MV-4-11 (cell line): ENCODE measurements at regions not wholly inside any gene's neighbourhood (a gene's known extent, or its start where the extent isn't known, plus 50 kb on each side); places are given as distances from the start of the nearest gene placed in this dataset.

Source experiments
- DNase-seq: peaks from one replicate; lab custom pipeline; 2025; lab: John Stamatoyannopoulos, UW

DNA sequence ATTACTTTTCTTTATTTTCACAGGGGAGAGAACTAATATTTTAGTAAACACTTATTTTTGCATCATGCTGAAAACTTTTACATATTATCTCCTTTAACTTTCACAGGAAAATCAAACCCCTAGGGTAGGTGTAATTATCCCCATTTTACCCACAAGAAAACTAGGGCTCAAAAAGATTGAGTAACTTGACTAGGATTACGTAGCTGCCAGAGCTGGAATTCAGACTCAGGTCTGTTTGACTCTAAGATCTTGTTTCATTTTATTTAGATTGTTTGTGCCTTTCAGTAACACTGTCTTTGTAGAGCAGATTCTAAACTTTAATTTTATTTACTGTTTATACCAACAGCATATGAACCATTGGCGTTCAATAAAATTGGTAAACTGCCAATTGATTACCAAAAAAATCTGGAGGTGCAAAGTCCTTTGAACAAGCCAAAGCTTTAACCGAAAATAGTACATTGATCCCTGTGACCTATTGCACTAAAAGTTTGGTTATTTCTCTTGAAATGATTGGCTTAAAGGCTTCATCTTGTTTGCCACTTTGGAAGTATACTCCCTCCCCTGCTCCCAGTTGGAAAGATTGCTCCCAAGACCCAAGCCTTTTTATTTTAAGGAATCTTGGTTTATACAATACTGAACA is 71.0 kb upstream of the WDR26 start:
- DNase-seq: no peak

DNA sequence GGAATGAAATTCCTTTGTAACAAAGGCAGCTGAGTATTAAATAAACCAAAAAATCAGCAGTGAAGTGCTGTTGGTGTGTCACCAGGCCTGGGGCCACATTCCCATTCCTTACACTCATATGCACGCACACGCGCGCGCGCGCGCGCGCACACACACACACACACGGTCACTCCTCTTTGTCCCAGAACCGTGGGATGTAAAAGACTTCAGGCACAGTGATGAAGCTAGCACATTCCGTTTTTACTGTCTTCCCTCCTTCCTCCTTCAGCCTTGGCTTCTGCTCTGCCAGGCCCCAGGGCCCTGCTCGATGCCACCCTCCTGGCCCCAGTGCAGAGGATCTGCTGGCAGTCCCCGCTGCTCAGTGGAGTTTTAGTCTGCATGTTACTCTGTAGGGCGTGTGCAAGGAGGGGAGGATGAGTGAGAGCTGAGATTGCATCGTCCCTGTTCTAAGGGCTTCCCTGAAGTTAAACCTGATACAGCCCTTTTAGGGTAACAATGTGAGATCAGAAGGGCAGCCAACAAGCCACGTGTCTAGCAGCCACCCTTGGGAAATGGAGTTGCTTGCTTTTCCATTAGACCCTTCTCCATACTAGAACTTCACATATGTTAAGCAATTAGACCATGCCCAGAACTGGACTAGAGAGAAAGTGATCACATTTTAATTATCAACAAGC is 71.7 kb upstream of the WDR26 start:
- DNase-seq: no peak

DNA sequence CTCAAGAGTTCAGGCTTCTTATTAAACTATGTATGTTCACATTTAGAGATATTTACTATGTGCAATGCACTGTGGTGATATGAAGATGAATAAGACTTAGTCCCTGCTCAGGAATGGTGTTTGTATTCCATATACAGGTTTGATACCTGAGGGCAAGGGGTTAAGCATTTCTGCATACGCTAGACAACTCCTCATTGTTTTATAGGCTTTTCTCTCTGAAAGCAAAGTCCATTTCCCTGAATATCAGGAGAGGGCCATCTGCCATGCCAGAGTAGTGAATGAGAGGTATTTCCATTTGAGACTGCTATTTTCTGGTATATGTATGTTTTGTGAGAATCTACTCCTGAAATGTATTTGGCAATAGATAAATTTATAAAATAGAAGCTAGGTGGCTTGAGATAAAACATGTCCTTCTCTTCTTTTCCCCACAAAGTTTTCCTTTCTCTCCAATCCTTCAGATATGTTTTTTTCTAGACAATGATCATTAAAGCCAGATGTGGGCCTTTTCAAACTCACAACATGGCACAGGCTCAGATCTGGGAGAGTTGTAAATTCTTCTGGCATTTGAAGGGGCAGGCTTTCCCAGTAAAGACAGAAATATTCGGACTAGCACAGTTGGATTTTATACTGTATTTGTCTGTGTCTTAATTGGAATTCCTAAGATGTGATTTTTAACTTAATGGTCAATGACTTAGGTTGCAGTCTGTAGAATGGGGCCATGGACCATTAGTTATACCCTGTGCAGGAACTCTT is 73.3 kb upstream of the WDR26 start:
- DNase-seq: no peak

DNA sequence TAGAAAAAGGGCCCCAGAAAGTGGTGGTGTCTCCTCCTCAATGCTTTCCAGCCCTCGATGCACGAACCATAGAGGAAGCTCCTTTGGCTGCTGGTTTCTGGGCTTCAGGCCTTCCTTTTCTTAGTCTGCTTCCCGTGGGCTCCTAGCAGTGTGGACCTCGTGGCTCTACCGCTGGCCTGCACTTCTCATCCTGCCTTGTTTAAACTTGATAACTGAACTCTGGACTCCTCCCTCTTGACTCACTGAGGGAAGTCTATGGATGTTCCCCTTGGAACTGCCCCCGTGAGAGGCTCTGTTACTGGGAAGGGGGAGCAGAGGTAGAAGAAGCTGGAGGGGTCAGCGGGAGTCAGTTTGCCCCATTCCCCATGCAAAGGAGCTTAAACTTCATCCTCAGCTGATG is 75.3 kb upstream of the WDR26 start:
- DNase-seq: peak; percentile 45

DNA sequence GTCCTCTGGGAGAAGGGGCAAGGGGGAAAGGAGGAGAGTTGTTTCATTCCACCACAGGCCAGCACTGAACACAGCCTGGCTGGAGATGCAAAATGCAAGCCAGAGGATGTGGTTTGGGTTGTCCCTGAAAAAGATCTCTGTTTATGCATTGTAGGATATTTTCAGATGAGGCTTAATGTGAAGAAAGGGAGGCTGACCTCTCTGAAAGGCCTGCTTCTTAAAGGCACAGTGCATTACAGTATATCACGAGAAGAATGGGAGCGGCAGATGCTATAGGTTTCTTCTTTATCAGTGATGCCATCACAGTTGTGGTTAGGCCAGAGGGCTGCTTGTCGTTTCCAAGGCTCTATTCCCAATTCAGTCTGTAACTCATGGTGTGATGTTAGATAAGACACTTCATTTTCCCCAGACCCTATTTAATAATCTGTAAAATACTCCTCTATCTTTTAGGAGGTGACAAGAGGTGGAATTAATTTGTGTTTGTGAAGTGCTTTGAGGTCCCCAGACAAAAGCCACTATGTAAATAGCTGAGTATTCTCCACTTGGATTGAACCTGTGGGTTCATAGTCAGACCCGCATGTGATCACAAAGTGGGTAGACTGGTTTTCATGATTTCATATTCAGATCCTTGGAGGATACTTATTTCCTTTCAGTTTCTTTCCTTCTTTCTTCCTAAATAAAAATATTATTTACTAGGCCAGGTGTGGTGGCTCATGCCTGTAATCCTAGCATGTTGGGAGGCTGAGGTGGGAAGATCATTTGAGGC is 76.5 kb upstream of the WDR26 start:
- DNase-seq: peak; percentile 65

DNA sequence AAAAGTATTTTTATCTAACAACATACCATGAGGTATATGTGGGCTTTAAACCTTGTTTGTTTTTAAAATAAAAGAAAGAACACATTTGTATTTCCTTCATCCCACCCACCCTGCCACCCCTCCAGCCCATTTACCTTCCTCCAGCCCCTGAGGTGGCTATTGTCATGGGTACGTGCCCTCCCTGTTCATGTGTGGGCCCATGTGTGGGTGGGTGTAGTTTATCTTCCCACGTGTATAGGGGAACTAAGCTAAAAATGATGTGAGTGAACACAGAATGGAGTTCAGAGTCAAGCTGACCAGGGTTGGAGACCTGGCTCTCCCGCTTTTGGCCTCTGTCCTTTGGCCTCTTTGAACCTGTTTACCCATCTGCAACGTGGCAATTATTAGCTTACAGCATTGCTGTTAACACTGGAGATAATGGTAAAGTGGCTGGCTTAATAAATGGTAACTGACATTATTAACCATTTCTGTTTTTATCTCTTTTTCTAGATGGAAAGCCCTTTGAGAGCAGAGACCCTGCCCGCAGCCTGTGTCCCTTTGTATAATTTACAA is 78.1 kb upstream of the WDR26 start:
- no peak for DNase-seq

DNA sequence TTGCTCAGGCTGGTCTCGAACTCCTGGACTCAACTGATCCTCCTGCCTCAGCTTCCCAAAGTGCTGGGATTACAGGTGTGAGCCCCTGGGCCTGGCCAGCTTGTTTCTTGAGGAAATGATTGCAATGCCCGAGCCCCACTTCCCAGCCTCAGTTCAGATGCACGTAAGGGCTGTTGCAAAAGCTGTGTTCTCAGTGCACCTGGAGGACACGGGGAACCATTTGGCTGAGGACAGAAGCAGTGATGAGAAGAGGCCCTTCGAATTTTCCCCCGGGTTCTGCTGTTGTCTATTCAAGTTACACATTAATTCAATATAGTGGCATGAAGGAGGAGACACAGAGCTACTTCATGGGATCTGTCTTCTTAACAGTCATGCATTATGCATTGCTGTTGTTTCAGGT is 78.8 kb upstream of the WDR26 start:
- no peak for DNase-seq

DNA sequence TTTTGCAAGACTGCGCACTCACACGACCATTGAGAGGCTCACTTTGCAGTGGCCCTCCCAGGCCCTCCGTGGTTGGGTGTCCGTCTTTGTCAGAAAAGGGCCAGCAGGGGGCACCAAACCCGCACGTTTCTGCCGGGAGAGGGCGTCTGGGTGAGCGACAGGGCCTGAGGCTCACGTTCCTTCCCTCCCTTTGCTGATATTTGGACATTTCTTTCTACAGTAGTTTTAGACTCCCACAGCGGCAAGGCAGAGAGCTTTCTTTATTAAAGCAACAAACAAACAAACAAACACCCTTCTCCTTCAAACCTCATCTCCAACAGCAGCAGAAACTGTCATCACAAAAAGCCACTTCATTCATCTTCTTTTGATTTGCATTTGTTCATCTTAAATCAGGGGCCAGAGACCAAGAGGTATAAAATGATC is 79.2 kb upstream of the WDR26 start:
- peak; percentile 71 for DNase-seq

DNA sequence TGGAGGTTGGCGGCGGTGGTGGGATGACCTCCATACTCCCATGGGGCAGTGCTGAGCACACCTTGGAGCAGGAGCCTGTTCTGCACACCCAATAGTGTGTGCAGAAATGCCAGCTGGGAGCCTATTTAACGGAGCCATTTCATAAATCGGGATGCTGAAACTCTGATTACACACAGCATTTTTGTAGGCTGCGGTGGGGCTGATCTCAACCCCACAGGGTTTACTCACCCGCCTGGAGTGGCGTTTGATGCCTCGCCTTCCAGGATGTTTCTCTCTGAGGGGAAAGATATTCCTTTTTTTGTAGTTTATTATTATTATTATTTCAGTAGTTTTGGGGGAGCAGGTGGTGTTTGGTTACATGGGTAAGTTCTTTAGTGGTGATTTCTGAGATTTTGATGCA is 82.6 kb upstream of the WDR26 start:
- DNase-seq: no peak

DNA sequence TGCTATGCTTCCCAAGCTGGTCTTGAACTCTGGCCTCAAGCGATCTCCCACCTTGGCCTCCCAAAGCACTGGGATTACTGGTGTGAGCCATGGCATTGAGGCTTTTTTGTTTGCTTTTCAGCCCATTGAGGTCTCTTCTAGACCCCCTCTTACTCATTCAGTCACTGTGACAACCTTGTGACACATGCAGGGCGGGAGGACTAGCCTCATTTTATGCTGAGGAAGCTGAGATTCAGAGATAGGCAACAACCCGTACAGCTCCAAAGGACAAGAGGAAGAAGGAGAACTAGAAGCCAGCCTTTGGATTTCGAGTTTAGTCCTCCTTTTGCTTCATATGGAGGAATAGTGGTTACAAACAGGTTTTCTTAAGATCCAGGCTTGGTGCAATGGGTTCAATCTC is 83.9 kb upstream of the WDR26 start:
- DNase-seq: no peak

DNA sequence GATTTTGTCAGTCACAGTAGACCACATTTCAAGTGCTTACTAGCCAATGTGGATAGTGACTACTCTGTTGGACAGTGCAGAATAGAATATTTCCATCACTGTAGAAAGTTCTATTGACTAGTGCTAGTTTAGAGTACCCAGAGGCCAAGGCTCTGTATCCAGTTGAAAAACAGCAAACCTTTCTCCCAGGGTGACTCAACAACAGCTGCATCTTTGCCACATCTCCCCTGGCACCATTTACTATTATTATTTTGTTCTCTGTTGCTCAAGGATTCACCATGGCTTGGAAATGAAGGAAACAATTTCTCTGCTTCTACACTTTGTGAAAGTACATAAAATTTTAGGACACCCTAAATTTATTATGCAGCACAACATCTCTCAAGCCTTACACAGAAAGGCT is 85.3 kb upstream of the WDR26 start:
- no peak for DNase-seq

DNA sequence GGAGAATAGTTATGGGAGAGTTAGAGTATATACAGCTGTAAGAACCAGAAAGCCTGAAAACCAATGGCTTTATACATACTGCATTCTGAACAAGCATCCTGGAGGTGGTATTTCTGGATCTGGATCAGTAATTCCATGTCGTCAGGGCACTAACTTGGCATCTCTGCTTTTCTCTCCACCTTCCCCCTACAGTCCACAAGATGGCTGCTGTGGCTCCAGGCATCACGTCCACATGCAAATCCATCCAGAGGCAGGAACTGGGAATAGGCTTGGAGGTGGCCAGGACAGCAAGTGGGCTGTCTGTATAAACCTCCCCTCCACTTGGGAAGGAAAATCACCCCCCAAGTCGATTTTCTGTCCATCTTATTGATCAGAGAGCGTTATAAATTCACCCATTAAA is 86.2 kb upstream of the WDR26 start:
- no peak for DNase-seq

DNA sequence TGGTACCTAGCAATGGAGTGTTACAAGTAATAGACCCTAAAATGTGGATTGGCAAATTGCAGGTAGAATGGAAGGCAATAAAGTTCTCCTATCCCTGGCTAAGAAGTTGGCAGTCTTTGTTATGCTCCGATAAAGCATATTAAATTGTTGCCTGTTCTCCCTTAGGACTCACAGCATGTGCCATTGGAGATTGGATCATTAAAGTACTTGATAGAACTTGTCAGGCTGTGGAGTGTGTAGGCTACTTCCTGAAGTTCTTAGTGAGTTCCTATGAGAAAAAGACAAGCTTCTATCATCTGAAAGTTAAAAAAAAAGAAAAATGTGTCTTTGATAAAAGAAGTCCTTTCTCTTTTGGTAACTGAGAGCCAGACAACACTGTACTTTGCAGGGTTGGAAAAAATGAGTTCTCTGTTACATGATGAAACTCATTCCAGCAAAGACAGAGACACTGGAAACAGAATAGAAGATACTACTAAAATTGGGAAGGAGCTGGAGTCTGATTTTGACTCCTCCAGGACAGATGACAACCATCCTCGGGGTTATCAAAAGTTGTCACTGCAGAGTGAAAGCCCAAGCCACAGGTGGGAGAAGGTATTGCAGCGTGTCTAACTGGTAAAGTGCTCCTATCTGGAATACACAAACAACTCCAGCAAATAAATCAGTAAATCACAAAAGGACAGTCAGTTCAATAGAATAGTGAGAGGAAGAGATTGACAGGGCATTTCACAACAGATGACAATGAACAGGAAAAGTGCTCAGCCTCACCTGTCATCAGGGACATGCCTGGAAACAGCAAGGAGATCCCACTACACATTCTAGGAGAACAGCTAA is 87.5 kb upstream of the WDR26 start:
- no peak for DNase-seq

DNA sequence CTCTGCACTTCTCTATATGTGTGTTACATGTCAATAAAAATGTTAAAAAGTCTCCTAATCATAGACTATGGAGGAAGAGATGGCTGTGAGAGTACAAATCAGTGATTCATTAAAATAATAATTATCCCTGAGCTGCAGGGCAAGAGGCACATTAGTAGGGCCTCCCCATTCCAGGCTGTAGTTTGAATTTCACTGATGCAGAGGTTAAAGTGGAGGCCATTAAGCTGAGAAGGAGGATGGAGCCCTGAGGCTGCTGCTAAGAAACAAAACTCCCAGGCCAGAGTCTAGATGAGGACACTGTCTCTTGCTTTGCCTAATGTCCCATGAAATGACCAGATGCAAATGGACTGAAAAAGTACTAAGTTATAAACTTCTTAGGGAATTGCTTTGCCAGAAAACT is 89.1 kb upstream of the WDR26 start:
- no peak for DNase-seq

DNA sequence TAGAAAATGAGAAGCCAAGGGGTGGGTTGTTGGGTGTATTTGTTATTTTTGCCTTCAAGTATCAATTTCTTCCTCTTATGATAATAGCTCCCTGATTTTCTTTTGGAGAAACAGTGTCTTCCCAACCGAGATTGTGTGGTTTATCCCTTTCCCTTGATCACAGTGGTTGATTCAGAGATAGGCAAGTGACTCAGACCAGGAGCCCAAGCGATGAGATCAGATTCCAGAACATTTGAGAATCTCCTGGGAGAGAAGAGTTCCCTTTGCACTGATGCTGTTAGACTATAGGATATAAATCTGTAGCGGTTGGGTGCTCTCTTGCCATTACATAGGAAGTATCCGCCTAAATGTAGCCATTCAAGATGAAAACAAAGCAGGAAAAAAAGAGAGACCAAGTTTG is 90.1 kb upstream of the WDR26 start:
- no peak for DNase-seq

DNA sequence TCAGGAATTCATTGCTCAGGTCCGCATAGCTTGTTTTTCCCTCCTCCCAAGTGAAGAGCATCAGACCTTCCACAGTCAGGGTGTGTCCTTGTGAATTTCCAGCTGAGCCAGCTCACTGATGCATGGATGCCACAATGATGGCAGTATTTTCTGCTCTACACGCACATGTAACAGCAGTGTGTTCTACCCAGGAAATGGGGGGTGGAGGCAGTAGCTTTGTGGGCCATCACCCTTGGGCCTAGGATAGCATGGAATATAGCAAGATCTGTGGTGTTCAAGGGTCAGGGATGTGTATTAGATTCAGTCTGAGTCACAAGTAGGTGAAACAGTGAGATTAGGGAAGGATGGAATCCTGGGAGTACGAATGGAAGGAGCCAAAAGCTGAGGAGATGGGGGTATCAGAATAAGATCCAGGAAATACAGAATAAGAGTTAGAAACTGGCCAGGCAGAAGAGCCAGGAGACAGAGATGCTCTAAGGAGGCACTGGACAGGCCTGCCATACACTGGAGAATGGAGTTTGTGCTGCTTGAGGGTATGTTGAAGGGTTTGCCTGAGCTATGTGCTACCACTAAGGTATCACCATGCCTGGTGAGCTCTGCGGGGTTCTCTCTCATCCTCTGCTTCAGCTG is 90.6 kb upstream of the CNIH3 start:
- DNase-seq: no peak

DNA sequence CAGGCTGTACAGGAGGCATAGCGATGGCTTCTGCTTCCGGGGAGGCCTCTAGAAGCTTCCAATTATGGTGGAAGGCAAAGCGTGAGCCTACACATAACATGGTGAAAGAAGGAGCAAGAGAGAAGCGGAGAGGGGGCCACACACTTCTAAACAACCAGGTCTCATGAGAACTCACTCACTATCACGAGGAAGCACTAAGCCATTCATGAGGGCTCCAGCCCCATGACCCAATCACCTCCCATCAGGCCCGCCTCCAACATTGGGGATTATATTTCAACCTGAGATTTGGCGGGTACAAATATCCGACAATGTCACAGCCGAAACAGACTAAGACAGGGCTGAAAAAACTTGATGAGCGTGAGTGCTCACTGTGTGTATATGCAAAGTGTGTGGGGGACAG is 89.3 kb upstream of the CNIH3 start:
- DNase-seq: no peak

DNA sequence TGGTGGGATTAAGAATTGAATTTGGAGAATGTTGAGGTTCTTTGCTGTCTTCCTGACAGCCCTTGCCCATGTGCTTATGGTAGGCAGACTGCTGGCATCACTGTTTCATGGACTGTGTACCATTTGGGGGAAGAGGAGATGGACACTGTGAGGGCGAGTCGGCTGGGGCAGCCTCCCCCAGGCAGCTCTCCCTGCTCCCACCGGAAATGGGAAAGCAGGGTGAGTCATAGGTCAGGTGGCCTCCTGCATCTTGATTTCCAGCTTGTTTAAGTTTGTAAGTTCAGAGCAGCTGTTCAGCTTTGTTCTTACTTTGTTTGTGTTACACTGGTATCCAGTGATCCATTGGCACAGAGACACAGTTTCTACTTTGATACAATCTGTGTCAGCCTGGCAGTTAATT is 87.2 kb upstream of the CNIH3 start:
- no peak for DNase-seq

DNA sequence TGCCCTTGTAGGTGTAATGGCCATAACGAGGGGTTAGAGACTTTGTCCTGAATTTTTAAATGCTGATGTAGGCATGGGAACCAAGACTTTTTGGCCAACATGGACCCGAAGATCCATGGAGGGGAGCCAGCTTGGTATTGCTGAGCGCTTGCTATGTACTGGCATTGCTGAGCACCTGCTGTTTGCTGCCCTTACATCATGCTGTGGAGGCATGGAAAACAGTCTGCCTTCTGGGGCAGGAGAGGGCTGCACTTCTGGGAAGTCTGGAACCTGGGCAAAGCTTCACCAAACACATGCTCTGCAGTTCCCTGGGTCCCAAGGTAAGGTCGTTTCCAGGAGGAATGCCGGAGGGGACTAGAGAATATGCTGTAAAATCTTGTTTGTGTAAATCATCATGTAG is 86.3 kb upstream of the CNIH3 start:
- DNase-seq: no peak

DNA sequence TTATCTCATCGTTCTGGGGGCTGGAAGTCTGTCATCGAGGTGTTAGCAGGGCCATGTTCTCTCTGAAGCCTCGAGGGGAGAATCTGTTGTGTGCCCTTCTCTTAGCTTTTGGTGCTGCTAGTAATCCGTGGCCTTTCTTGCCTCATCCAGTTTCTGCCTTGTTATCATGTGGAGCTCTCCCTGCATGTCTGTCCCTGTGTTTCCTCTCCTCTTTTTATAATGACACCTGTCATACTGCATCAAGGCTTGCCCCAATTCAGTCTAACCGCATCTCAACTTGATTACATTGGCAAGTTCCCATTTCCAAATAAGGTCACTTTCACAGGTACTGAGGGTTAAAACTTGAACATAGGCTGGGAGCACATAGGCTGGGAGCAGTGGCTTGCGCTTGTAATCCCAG is 82.6 kb upstream of the CNIH3 start:
- DNase-seq: no peak

DNA sequence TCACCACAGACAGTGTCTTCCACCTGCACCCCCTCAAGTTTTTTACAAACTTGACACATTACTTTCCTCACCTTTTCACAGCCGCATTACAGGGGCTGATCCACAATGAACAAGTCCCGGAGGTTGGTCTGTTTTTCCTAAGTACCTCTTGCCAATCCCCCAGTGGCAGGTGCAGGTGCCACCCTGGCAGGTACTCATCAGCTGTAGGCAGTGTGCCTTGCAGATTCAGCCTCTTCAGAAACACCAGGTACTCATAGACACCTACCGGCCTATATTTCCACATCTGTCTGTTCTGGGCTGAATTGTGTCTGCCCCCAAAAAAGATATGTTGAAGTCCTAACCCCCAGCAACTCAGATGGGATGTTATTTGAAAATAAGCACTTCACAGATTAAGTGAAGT is 81.4 kb upstream of the CNIH3 start:
- DNase-seq: no peak
